Spleen (tissue), 11 donors: ENCODE measurements at regions not wholly inside any gene's neighbourhood (a gene's known extent, or its start where the extent isn't known, plus 50 kb on each side); places are given as distances from the start of the nearest gene placed in this dataset.

ENCODE experiments used
- DNase-seq: peaks from one replicate; pipeline ENCODE4 v3.0.0-alpha.2; 2020
- H3K27ac ChIP-seq, 8 donors: fragments of 200-600 bp; sonication (generic) in 7 of 8; 1 replicate in 4 of 8; 2 replicates in 4 of 8; pipeline versions ENCODE4 v1.5.0 to v1.8.0; 2016 to 2021; ENCODE audit warnings: inconsistent platforms in 4 of 8, mild to moderate bottlenecking in 4 of 8, moderate library complexity in 1 of 8
- H3K27me3 ChIP-seq, 7 donors: fragments of 200-600 bp; sonication (generic) in 6 of 7; replicated peaks in 1 of 7; 1 replicate in 4 of 7; 2 replicates in 3 of 7; pipeline versions ENCODE4 v1.5.0 to v1.8.0; 2016 to 2021; ENCODE audit warnings: inconsistent platforms in 3 of 7, mild to moderate bottlenecking in 1 of 7
- H3K36me3 ChIP-seq, 6 donors: fragments of 200-600 bp; sonication (generic) in 5 of 6; 1 replicate in 4 of 6; 2 replicates in 2 of 6; pipeline versions ENCODE4 v1.5.0 to v1.8.0; 2016 to 2021; ENCODE audit warnings: inconsistent platforms in 2 of 6
- H3K4me1 ChIP-seq, 6 donors: fragments of 200-600 bp; sonication (generic) in 5 of 6; 1 replicate in 3 of 6; 2 replicates in 3 of 6; pipeline versions ENCODE4 v1.5.0 to v1.8.0; 2016 to 2021; ENCODE audit warnings: inconsistent platforms in 3 of 6
- H3K4me3 ChIP-seq, 8 donors: fragments of 200-600 bp; sonication (generic) in 7 of 8; 1 replicate in 4 of 8; 2 replicates in 4 of 8; pipeline versions ENCODE4 v1.5.0 to v1.8.0; 2016 to 2021; ENCODE audit warnings: inconsistent platforms in 4 of 8, mild to moderate bottlenecking in 4 of 8, moderate library complexity in 2 of 8
- H3K9me3 ChIP-seq, 8 donors: fragments of 200-600 bp; sonication (generic) in 7 of 8; 1 replicate in 4 of 8; 2 replicates in 4 of 8; pipeline versions ENCODE4 v1.5.0 to v1.8.0; 2016 to 2021; ENCODE audit warnings: inconsistent platforms in 4 of 8
- POLR2A ChIP-seq, 3 donors: fragments of 450-650 bp; IDR thresholded peaks; one replicate each; pipeline ENCODE4 v1.5.1; 2017; ENCODE audit warnings: antibody characterized with exemption in 3 of 3, mild to moderate bottlenecking in 1 of 3
- POLR2AphosphoS5 ChIP-seq, 3 donors: sonication (generic); formaldehyde crosslinking; IDR thresholded peaks; one replicate each; pipeline ENCODE4 v1.5.1; 2017; ENCODE audit warnings: antibody characterized with exemption in 3 of 3
- WGBS, 5 donors: extraction: QIAGEN DNeasy Blood & Tissue Kit in 3 of 5; methylation state at CpG; one replicate each; pipeline versions ENCODE4 v1.1.5 to v1.1.7; 2013 to 2018; 5-methylcytosine and 5-hydroxymethylcytosine counted together
- intact Hi-C: fragments of 100-400 bp; cut with DNase I; formaldehyde crosslinking; loops from one replicate; pipeline ENCODE4 v1.15.0; 2023; ENCODE audit warnings: low total_unique reads
- TF ChIP-seq, protein P1 (sequence below), 11 experiments: fragments of 200-600 bp in 7 of 11; fragments of 450-650 bp in 4 of 11; sonication (generic) in 4 of 11; IDR thresholded peaks in 8 of 11; conservative IDR thresholded peaks in 3 of 11; 1 replicate in 7 of 11; 2 replicates in 4 of 11; pipeline versions ENCODE4 v1.4.0 to v1.8.0; 2016 to 2021; ENCODE audit warnings: antibody characterized with exemption in 11 of 11, inconsistent platforms in 4 of 11, mild to moderate bottlenecking in 1 of 11
- donor health status: healthy with polysubstance abuse.
- donor health status: DM: no; HTN: no; CAD: no; lungs with moderate emphysema.
- donor health status: DM: no; HTN: no; CAD: no.
- donor health status: Bipolar disorder and iron deficiency.
- donor health status: healthy.
- donor health status: DM: no; HTN: no; CAD: no.
- donor health status: DM: yes; HTN: yes; CAD: no.

- Histone ChIP-seq H3K27me3 (no peaks in the 10 kb centered on the region), H3K27ac (no peak overlapping the region), H3K36me3 (no peaks in the 10 kb centered on the region), H3K9me3 (no peaks in the 10 kb centered on the region), H3K4me1 (peaks cover 0 to 14% (median 6%) of the 10 kb centered on the region in 6 donors), H3K4me3 (no peak overlapping the region)
- intact Hi-C loops = no loop called here
- DNase-seq = no peak
- no peak for TF ChIP-seq POLR2AphosphoS5 (IDR thresholded peaks at IDR 0.05)
- no peak for TF ChIP-seq POLR2A (IDR thresholded peaks at IDR 0.05)
- TF ChIP-seq, protein P1, sequence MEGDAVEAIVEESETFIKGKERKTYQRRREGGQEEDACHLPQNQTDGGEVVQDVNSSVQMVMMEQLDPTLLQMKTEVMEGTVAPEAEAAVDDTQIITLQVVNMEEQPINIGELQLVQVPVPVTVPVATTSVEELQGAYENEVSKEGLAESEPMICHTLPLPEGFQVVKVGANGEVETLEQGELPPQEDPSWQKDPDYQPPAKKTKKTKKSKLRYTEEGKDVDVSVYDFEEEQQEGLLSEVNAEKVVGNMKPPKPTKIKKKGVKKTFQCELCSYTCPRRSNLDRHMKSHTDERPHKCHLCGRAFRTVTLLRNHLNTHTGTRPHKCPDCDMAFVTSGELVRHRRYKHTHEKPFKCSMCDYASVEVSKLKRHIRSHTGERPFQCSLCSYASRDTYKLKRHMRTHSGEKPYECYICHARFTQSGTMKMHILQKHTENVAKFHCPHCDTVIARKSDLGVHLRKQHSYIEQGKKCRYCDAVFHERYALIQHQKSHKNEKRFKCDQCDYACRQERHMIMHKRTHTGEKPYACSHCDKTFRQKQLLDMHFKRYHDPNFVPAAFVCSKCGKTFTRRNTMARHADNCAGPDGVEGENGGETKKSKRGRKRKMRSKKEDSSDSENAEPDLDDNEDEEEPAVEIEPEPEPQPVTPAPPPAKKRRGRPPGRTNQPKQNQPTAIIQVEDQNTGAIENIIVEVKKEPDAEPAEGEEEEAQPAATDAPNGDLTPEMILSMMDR (IDR thresholded peaks at IDR 0.05 in 8 of 11, conservative IDR thresholded peaks at IDR 0.05 in 3 of 11) = no peak
- WGBS, 5 donors = 76 to 85% (median 81%) methylated on average over 2 of the region's 2 CpGs
Measured at GRCh38 chr11:11170352-11171084, 182.5 kb downstream of the CSNK2A3 start.

DNA sequence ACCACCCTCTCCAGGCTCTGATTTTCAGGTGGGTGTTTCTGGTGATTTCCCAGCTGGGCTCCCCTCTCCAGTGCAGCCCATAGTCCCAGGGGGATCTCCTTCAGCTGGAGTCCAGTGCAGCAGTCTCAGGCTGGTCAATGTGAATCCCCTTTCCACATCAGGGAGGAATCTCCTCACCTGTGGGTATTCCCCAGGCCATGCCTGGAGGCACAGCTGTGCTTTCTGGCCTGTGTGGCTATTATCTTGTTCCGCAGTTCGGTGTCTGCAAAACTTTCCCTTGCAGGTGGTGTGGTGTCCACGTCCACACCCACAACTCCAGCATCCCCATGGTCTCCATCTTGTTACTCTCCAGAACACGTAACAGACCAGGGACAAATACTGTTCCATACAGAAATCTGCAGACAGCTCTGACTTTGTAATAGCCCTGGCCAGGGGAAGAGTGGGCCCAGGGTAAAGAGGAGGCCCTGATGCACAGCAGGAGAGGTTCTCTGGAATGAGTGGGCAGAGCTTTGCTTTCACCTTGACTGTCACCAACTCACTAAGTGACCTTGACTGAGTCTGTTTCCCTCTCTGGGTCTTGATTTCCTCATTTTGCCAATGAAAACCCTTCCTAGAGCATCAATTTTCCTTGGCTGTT lies 183.2 kb downstream of the CSNK2A3 start:
- no peak overlapping the region for H3K27ac ChIP-seq
- peaks cover 0 to 14% (median 6%) of the 10 kb centered on the region in 6 donors for H3K4me1 ChIP-seq
- DNase-seq = no peak
- no peaks in the 10 kb centered on the region for H3K27me3 ChIP-seq
- H3K9me3 ChIP-seq = no peaks in the 10 kb centered on the region
- H3K4me3 ChIP-seq = no peak overlapping the region
- H3K36me3 ChIP-seq = no peaks in the 10 kb centered on the region
- TF ChIP-seq, protein P1 (IDR thresholded peaks at IDR 0.05 in 8 of 11, conservative IDR thresholded peaks at IDR 0.05 in 3 of 11) = no peak
- TF ChIP-seq POLR2A (IDR thresholded peaks at IDR 0.05) (no peak), POLR2AphosphoS5 (IDR thresholded peaks at IDR 0.05) (no peak)
- WGBS, 5 donors = 71 to 92% (median 86%) methylated on average over 4 of the region's 4 CpGs
- intact Hi-C loops = no loop called here

- TF ChIP-seq POLR2A (IDR thresholded peaks at IDR 0.05) (no peak), POLR2AphosphoS5 (IDR thresholded peaks at IDR 0.05) (no peak)
- TF ChIP-seq, protein P1 (IDR thresholded peaks at IDR 0.05 in 8 of 11, conservative IDR thresholded peaks at IDR 0.05 in 3 of 11) = no peak
- intact Hi-C loops = no loop called here
- Histone ChIP-seq H3K27me3 (peaks cover 0 to 5% (median 0%) of the 10 kb centered on the region in 7 donors), H3K36me3 (no peaks in the 10 kb centered on the region), H3K9me3 (no peaks in the 10 kb centered on the region), H3K4me3 (no peak overlapping the region), H3K4me1 (peaks cover 0 to 14% (median 6%) of the 10 kb centered on the region in 6 donors), H3K27ac (no peak overlapping the region)
- 46 to 71% (median 60%) methylated on average over 3 of the region's 3 CpGs for WGBS, 5 donors
- no peak for DNase-seq
Measured at GRCh38 chr11:11167806-11168205, 185.2 kb downstream of the CSNK2A3 start.

DNA sequence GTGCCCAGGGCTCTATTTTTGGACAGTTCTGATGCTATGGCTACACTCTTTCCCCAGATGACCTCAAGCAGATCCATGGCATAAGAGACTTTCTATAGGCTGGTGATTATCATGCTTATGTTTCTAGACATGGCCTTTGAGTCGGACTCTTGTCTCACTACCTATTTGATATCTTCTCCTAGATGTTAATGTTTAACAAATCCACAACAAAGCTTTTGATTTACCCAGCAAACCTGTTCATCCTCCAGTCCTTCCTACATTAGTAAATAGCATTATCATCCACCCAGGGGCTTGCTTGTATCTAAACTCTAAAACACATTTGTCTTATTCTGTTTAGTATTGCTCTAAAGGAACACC lies 188.7 kb downstream of the CSNK2A3 start:
- Histone ChIP-seq H3K27ac (no peak overlapping the region), H3K4me3 (no peak overlapping the region), H3K36me3 (no peaks in the 10 kb centered on the region), H3K27me3 (peaks cover 0 to 12% (median 0%) of the 10 kb centered on the region in 7 donors), H3K9me3 (peaks cover 0 to 12% (median 4%) of the 10 kb centered on the region in 8 donors), H3K4me1 (no peaks in the 10 kb centered on the region)
- intact Hi-C loops = no loop called here
- no peak for DNase-seq
- 85 to 96% (median 93%) methylated on average over 1 of the region's 1 CpG for WGBS, 5 donors
- TF ChIP-seq POLR2A (IDR thresholded peaks at IDR 0.05) (no peak), POLR2AphosphoS5 (IDR thresholded peaks at IDR 0.05) (no peak)
- TF ChIP-seq, protein P1 (IDR thresholded peaks at IDR 0.05 in 8 of 11, conservative IDR thresholded peaks at IDR 0.05 in 3 of 11) = no peak
